GM19043 (cell line): ENCODE measurements at regions not wholly inside any gene's neighbourhood (a gene's known extent, or its start where the extent isn't known, plus 50 kb on each side); places are given as distances from the start of the nearest gene placed in this dataset.

Experiments
- ATAC-seq: cut with Tn5 transposase; IDR thresholded peaks from one replicate; pipeline ENCODE4 v1.9.1; 2021; ENCODE audit warnings: low read depth; ENCODE audit not compliant: unreplicated experiment

GRCh38 chr4:175871774-175872405, 59.8 kb upstream of the GPM6A start:
- ATAC-seq: no peak

- no peak for ATAC-seq
Measured at GRCh38 chr4:175873707-175874106, 61.6 kb upstream of the GPM6A start.

GRCh38 chr4:175874306-175874705, 62.2 kb upstream of the GPM6A start:
- no peak for ATAC-seq

DNA sequence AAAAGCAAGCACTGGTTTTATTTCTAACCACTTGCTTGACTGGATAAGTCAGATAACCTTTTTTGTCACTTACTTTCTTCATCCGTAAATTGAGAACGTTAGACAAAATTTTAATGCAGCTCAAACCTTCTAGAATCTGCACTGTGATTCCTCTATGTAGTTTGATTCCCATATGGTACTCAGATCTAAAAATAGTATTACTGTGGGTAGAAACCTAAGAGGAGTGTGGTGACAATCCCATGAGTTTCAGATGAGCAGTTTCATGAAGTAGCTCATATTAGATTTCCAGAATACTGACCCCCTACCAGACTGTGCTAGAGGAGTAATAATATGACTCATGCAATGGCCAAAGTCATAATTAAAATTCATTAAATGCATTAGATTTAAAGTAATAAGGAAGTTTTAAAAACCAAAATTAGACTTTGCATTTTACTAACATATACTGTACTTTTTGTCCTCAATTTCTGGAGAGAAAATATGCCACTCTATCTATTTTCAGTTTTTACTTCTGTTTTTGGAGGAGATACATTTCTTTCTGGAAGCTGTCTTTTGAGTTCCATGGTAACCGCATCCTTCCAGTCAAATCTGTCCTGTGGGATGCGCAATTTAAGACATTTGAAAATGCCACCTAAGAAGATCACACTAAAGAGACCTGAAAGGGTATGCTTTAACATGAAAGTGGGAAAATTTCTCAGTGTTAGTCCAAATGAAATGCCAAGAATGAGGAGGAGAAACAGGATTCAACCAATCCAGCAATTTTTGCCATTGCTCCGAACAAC, 64.1 kb upstream of the GPM6A start:
- no peak for ATAC-seq

DNA sequence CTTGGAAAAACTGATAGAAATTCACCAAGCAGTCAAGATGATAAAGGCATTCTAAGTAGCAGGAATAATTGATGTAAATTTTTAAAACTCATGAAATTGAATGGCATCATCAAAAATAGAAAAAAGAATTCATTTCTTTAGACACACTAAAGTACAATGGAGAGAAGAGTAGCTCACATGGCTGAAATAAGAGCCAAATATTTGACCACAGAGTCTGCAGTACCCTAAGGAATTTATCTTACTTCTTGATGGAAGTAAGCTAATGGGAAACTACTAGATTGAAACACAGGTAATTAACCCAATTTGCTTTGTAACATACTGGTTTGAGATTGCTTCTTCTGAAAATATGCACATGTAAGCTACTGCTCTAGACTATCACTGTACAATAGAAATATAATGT, 70.8 kb upstream of the GPM6A start:
- no peak for ATAC-seq

DNA sequence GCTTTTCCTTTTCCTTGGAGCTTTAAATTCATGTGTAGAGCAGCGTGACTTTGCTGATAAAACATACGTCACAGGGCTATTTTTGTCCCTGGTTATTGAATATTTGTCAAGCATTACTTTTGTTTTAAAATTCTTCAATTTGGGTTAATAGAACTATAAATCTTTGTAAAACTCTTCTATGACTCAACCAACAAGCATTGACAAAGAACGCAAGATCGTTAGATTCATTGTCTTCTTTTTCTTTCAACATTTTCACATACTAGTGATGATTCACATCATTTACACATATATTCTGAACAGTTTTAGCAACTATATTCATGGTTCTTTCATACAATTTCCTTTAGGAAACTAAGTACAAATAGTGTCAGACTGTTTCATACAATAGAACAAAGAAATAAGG, 72.0 kb upstream of the GPM6A start:
- no peak for ATAC-seq

DNA sequence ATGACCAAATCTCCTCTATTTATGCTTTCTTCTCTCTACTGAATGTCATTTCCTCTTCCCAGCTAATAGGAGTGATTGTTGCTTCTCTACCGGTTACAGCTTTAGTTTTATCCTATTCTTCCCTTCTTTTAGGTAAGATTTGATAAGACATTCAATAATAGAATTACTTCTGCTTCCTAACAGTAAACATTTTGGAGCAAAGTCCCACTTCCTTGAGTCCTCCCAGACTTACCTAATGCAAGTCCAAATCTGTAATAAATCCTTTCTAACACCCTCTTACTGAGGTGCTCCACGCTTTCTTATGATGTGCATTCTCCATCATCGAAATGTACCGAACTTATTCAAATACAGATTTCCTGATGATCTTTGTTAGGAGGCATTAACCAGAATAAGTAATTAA, 79.2 kb upstream of the GPM6A start:
- ATAC-seq: no peak

- peak; percentile 59 for ATAC-seq
Measured at GRCh38 chr4:175891851-175892250, 79.8 kb upstream of the GPM6A start.

- no peak for ATAC-seq
Measured at GRCh38 chr4:175905925-175906324, 93.9 kb upstream of the GPM6A start.

GRCh38 chr4:175906384-175906783, 94.3 kb upstream of the GPM6A start:
- ATAC-seq: no peak

GRCh38 chr4:175910700-175911099, 98.6 kb upstream of the GPM6A start:
- ATAC-seq: no peak

GRCh38 chr4:175916626-175917351, 104.7 kb upstream of the GPM6A start:
- ATAC-seq: no peak

GRCh38 chr4:175927121-175927520, 115.1 kb upstream of the GPM6A start:
- ATAC-seq: no peak

- no peak for ATAC-seq
Measured at GRCh38 chr4:175929441-175929840, 117.4 kb upstream of the GPM6A start.

GRCh38 chr4:175929932-175930331, 117.9 kb upstream of the GPM6A start:
- no peak for ATAC-seq

- ATAC-seq: no peak
Measured at GRCh38 chr4:175930471-175930870, 118.4 kb upstream of the GPM6A start.

DNA sequence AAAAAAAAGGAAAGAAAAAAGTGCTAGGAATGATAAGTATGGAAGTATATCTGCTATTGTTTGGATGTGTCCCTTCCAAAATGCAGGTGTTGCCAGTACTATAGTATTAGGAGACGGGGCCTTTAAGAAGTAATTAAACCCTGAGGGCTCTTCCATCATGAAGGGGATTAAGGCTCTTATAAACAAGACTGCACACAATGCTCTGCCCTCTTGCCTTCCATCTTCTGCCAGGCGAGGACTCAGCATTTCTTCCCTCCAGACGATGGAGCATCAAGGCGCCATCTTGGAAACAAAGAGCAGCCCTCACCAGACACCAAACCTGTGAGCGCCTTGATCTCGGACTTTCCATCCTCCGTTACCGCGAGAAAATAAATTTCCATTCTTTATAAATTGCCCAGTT, 120.1 kb upstream of the GPM6A start:
- ATAC-seq: no peak

DNA sequence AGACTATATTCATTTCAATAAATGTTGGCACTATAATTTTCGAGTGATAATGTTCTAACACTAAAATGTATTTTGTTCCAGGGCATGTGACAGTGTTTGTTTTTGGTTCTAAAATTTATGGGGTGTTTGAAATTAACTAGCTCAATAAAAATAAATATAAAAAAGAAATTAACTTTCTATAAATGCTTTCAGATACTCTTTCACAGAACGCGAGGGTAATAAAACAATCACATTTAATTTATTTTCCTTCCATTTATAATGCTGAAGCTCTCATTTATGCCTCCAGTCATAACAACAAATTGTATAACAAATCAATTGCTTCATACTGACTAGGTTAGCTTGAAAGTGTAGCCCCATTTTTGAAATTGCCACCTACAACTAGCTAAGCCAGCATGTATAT, 122.4 kb upstream of the GPM6A start:
- no peak for ATAC-seq

DNA sequence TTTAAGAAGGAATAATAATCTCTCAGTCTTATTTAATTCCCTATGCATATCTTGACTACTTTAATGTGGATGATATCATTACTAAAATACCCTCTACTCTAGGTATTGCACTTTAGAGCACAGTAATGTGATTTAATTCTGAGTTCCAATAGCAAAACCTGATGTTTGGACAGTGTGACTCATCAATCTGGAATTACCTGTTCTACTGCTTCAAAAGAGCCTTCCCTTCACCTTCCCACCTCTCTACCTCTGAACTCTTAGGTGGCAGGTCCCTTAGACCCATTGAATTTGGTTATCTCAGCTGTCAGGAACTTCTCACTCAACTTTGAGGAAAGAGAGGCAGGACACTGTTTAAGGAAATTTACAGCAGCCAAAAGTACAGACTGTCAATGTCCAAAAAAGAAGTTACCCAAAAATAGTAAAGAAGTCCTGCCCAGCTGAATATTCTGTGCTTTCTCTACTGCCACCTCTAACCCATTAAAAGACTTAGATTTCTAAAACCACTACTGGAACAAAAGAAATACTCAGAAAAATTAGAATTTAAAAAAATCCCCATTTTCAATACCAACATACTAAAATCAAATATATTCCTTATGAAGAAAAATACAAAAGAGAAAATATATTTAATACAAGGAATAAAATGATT, 123.1 kb upstream of the GPM6A start:
- ATAC-seq: no peak

- no peak for ATAC-seq
Measured at GRCh38 chr4:175944126-175944910, 121.3 kb upstream of the WDR17 start.
